Loucy (cell line): ENCODE measurements at regions not wholly inside any gene's neighbourhood (a gene's known extent, or its start where the extent isn't known, plus 50 kb on each side); places are given as distances from the start of the nearest gene placed in this dataset.

Experiments used
- H2AFZ ChIP-seq: fragments of 200-600 bp; sonication (generic); 2 replicates; pipeline ENCODE4 v1.6.0; 2016; ENCODE audit warnings: antibody characterized with exemption, mild to moderate bottlenecking, low read length, moderate library complexity
- H3F3A ChIP-seq: fragments of 200-600 bp; 2 replicates; pipeline ENCODE4 v1.6.0; 2016; ENCODE audit warnings: antibody characterized with exemption, low read depth, mild to moderate bottlenecking
- H3K27me3 ChIP-seq: fragments of 200-600 bp; sonication (generic); 2 replicates; pipeline ENCODE4 v1.6.1; 2014; ENCODE audit warnings: low read length, mild to moderate bottlenecking; ENCODE audit not compliant: insufficient read depth, poor library complexity, severe bottlenecking
- H3K36me3 ChIP-seq: fragments of 200-600 bp; sonication (generic); 2 replicates; pipeline ENCODE4 v1.6.1; 2016; ENCODE audit warnings: low read length; ENCODE audit not compliant: insufficient read depth
- H3K4me1 ChIP-seq: fragments of 200-600 bp; sonication (generic); 2 replicates; pipeline ENCODE4 v1.5.1; 2014; ENCODE audit warnings: low read length, mild to moderate bottlenecking; ENCODE audit not compliant: insufficient read depth, poor library complexity, severe bottlenecking
- H3K4me2 ChIP-seq: fragments of 200-600 bp; sonication (generic); 2 replicates; pipeline ENCODE4 v1.6.0; 2014; ENCODE audit warnings: antibody characterized with exemption, low read length, low read depth, mild to moderate bottlenecking; ENCODE audit not compliant: poor library complexity, severe bottlenecking
- H3K4me3 ChIP-seq: fragments of 200-600 bp; sonication (generic); 2 replicates; pipeline ENCODE4 v1.5.1; 2014; ENCODE audit warnings: low read length, mild to moderate bottlenecking, mixed read lengths; ENCODE audit not compliant: poor library complexity, severe bottlenecking
- H3K79me2 ChIP-seq: fragments of 200-600 bp; sonication (generic); 2 replicates; pipeline ENCODE4 v1.6.1; 2014; ENCODE audit warnings: low read length; ENCODE audit not compliant: insufficient read depth
- H3K9ac ChIP-seq: fragments of 200-600 bp; sonication (generic); 2 replicates; pipeline ENCODE4 v1.6.0; 2014; ENCODE audit warnings: mild to moderate bottlenecking, low read depth, low read length, moderate library complexity; ENCODE audit not compliant: poor library complexity, severe bottlenecking
- H3K9me2 ChIP-seq: fragments of 200-600 bp; sonication (generic); replicated peaks from 2 replicates; pipeline ENCODE4 v1.6.1; 2016; ENCODE audit warnings: low read depth, low read length, mixed read lengths
- H3K9me3 ChIP-seq: fragments of 200-600 bp; sonication (generic); 2 replicates; pipeline ENCODE4 v1.6.1; 2014; ENCODE audit warnings: mild to moderate bottlenecking, antibody characterized with exemption, low read length, low read depth; ENCODE audit not compliant: insufficient read depth
- H4K20me1 ChIP-seq: fragments of 200-600 bp; sonication (generic); 2 replicates; pipeline ENCODE4 v1.6.0; 2014; ENCODE audit warnings: antibody characterized with exemption, low read length, mild to moderate bottlenecking; ENCODE audit not compliant: insufficient read depth, poor library complexity, severe bottlenecking
- CTCF ChIP-seq: fragments of 200-600 bp; sonication (generic); conservative IDR thresholded peaks from 2 replicates; pipeline ENCODE4 v1.5.1; 2014; ENCODE audit warnings: mild to moderate bottlenecking, antibody characterized with exemption, low read length
- EZH2phosphoT487 ChIP-seq: fragments of 200-600 bp; IDR thresholded peaks from 2 replicates; pipeline ENCODE4 v1.6.1; 2018; ENCODE audit warnings: antibody characterized with exemption, mild to moderate bottlenecking, moderate library complexity, borderline replicate concordance

GRCh38 chr6:106751501-106752252 is 122.3 kb downstream of the QRSL1 start:
- TF ChIP-seq EZH2phosphoT487 = no peak
- no peak for TF ChIP-seq CTCF
- Histone ChIP-seq H3K9me2 (no peaks in the 10 kb centered on the region), H3K36me3 (no peaks in the 10 kb centered on the region), H3K4me3 (no peak overlapping the region), H3F3A (no peaks in the 10 kb centered on the region), H3K9me3 (no peaks in the 10 kb centered on the region), H3K79me2 (no peaks in the 10 kb centered on the region), H2AFZ (no peak overlapping the region), H3K4me2 (no peak overlapping the region), H3K27me3 (no peaks in the 10 kb centered on the region), H3K9ac (no peak overlapping the region), H3K4me1 (peaks cover 13% of the 10 kb centered on the region), H4K20me1 (no peaks in the 10 kb centered on the region)

DNA sequence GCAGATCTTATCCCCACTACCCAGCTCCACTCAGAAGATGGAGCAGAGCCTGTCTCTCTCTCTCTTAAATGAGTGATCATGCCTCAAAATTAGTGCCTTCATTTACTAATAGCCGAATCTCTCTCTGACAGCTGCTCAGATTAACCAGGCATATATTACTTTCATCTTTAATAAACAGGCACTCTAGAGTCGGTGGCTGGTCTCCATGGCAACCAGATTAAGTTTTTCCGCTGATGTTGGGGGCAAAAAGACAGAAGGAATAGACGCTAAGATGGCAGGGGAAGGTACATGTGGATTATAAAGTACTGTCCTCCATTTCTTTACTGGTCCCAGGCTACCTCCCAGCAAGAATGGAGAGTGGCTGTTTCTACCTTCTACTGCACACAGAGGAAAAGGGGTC is 121.6 kb downstream of the QRSL1 start:
- H3K4me2 ChIP-seq = no peak overlapping the region
- H3K36me3 ChIP-seq = no peaks in the 10 kb centered on the region
- H3K27me3 ChIP-seq = no peaks in the 10 kb centered on the region
- no peak overlapping the region for H3K4me3 ChIP-seq
- no peaks in the 10 kb centered on the region for H3K9me3 ChIP-seq
- H3K9me2 ChIP-seq = no peaks in the 10 kb centered on the region
- H3K9ac ChIP-seq = no peak overlapping the region
- no peaks in the 10 kb centered on the region for H4K20me1 ChIP-seq
- H3F3A ChIP-seq = no peaks in the 10 kb centered on the region
- H3K79me2 ChIP-seq = no peaks in the 10 kb centered on the region
- peaks cover 6% of the 10 kb centered on the region for H3K4me1 ChIP-seq
- TF ChIP-seq EZH2phosphoT487 (no peak), CTCF (no peak)
- no peak overlapping the region for H2AFZ ChIP-seq

DNA sequence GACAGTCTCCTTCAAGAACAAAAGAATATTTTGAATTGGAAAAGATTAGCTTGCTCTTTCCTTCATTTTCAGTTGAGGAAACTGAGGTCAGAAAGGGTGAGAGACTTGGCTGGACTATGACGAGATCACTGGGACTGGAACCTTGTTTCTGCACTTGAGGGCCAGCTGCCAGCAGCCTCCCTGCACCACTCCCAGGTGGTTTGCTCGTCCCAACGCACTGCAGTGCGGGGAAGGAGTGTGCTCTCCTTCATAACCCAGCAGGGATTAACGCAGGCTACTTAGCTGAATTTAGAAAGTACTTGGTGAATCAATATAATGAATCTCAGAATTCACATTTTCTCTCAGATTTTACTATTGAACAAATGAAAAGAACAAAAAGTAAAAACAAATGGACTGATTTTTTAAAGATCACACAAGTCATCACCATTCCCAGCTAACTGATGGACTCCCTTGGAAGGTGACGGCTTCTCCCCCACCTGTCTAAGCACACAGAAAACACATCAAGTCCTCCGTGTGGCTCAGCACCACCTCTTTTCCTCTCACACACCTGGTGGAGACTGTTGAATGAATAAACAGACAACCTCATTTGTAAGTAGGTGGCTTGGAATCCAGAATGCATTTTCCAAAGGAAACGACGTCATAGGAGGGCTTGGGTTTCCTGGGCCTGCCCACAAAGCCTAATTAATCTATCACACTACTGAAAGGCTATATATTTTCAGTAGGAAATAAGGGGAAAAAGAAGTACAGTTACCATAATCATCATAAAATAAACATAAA is 121.0 kb downstream of the QRSL1 start:
- H3K79me2 ChIP-seq = no peaks in the 10 kb centered on the region
- H3K4me1 ChIP-seq = peaks cover 6% of the 10 kb centered on the region
- H3K4me3 ChIP-seq = no peak overlapping the region
- no peak overlapping the region for H2AFZ ChIP-seq
- TF ChIP-seq CTCF = no peak
- TF ChIP-seq EZH2phosphoT487 = no peak
- H3K9me3 ChIP-seq = no peaks in the 10 kb centered on the region
- H3K36me3 ChIP-seq = no peaks in the 10 kb centered on the region
- H3K9me2 ChIP-seq = no peaks in the 10 kb centered on the region
- no peak overlapping the region for H3K9ac ChIP-seq
- H4K20me1 ChIP-seq = no peaks in the 10 kb centered on the region
- no peaks in the 10 kb centered on the region for H3F3A ChIP-seq
- H3K27me3 ChIP-seq = no peaks in the 10 kb centered on the region
- no peak overlapping the region for H3K4me2 ChIP-seq
